Keratinocyte (primary cell): ENCODE measurements at regions not wholly inside any gene's neighbourhood (a gene's known extent, or its start where the extent isn't known, plus 50 kb on each side); places are given as distances from the start of the nearest gene placed in this dataset.

Experiments used
- DNase-seq: peaks from one replicate; pipeline ENCODE4 v3.0.0-alpha.2; 2011; ENCODE audit warnings: low read depth, missing footprints, low spot score
- FAIRE-seq: peaks from 2 replicates; lab custom pipeline; 2011; peaks lifted over from hg19 to GRCh38; lab: Jason Lieb, UNC
- H2AFZ ChIP-seq: 2 replicates; pipeline ENCODE4 v1.6.0; 2012; ENCODE audit warnings: low read length, control low read depth, inconsistent platforms; ENCODE audit not compliant: control insufficient read depth
- H3K27ac ChIP-seq: 2 replicates; pipeline ENCODE4 v1.5.1; 2011; ENCODE audit warnings: low read length; ENCODE audit not compliant: control insufficient read depth, insufficient read depth
- H3K27me3 ChIP-seq: 3 replicates; pipeline ENCODE4 v1.6.0; 2011; ENCODE audit warnings: low read length; ENCODE audit not compliant: control insufficient read depth, insufficient read depth; ENCODE audit errors: extremely low read depth
- H3K36me3 ChIP-seq, 2 experiments: 2 replicates in 1 of 2; 3 replicates in 1 of 2; pipeline ENCODE4 v1.5.1; 2011; ENCODE audit warnings: low read length in 2 of 2, mild to moderate bottlenecking in 1 of 2; ENCODE audit not compliant: control insufficient read depth in 2 of 2, insufficient read depth in 2 of 2; ENCODE audit errors: extremely low read depth in 1 of 2
- H3K4me1 ChIP-seq: 3 replicates; pipeline ENCODE4 v1.5.1; 2011; ENCODE audit warnings: low read length; ENCODE audit not compliant: control insufficient read depth, insufficient read depth; ENCODE audit errors: extremely low read depth
- H3K4me2 ChIP-seq: 3 replicates; pipeline ENCODE4 v1.6.0; 2011; ENCODE audit warnings: low read depth, low read length; ENCODE audit not compliant: control insufficient read depth, insufficient read depth; ENCODE audit errors: extremely low read depth
- H3K4me3 ChIP-seq, 3 experiments: fragments of 200-600 bp in 1 of 3; sonication (generic) in 1 of 3; 2 replicates in 2 of 3; 3 replicates in 1 of 3; pipeline ENCODE4 v1.5.1; 2011 to 2016; ENCODE audit warnings: low read length in 3 of 3, mild to moderate bottlenecking in 3 of 3, control low read depth in 2 of 3, inconsistent platforms in 1 of 3, low read depth in 1 of 3, mixed read lengths in 1 of 3, mixed run types in 1 of 3, moderate library complexity in 1 of 3; ENCODE audit not compliant: control insufficient read depth in 2 of 3, insufficient read depth in 2 of 3; ENCODE audit errors: extremely low read depth in 1 of 3
- H3K79me2 ChIP-seq: 2 replicates; pipeline ENCODE4 v1.6.0; 2012; ENCODE audit warnings: low read length; ENCODE audit not compliant: control insufficient read depth, insufficient read depth
- H3K9ac ChIP-seq: 3 replicates; pipeline ENCODE4 v1.6.0; 2011; ENCODE audit warnings: low read length; ENCODE audit not compliant: control insufficient read depth, insufficient read depth; ENCODE audit errors: extremely low read depth
- H3K9me1 ChIP-seq: 3 replicates; pipeline ENCODE4 v1.6.0; 2011; ENCODE audit warnings: low read length; ENCODE audit not compliant: control insufficient read depth, insufficient read depth; ENCODE audit errors: extremely low read depth
- H3K9me3 ChIP-seq: 2 replicates; pipeline ENCODE4 v1.5.1; 2012; ENCODE audit warnings: low read depth, low read length; ENCODE audit not compliant: control insufficient read depth
- H4K20me1 ChIP-seq: 3 replicates; pipeline ENCODE4 v1.6.0; 2011; ENCODE audit warnings: low read length; ENCODE audit not compliant: control insufficient read depth, insufficient read depth; ENCODE audit errors: extremely low read depth
- CTCF ChIP-seq, 3 experiments: IDR thresholded peaks in 1 of 3; conservative IDR thresholded peaks in 1 of 3; optimal IDR thresholded peaks in 1 of 3; 2 replicates in 2 of 3; 3 replicates in 1 of 3; pipeline versions ENCODE3 to v1.5.1; 2011; ENCODE audit warnings: low read length in 3 of 3, mild to moderate bottlenecking in 3 of 3, moderate library complexity in 2 of 3, control low read depth in 1 of 3, inconsistent platforms in 1 of 3; ENCODE audit not compliant: insufficient read depth in 2 of 3; ENCODE audit errors: extremely low read depth in 1 of 3
- EZH2 ChIP-seq: IDR thresholded peaks from one replicate; pipeline ENCODE4 v1.6.1; 2012; ENCODE audit warnings: inconsistent platforms, mild to moderate bottlenecking, low read length, moderate library complexity
- dilution Hi-C: fragments of 300-500 bp; cut with MboI; formaldehyde crosslinking; loops from one replicate; pipeline ENCODE4 v1.7.0; 2020; ENCODE audit warnings: low sequenced_read_pairs; ENCODE audit not compliant: extremely low pct_ligation_motif_present

DNA sequence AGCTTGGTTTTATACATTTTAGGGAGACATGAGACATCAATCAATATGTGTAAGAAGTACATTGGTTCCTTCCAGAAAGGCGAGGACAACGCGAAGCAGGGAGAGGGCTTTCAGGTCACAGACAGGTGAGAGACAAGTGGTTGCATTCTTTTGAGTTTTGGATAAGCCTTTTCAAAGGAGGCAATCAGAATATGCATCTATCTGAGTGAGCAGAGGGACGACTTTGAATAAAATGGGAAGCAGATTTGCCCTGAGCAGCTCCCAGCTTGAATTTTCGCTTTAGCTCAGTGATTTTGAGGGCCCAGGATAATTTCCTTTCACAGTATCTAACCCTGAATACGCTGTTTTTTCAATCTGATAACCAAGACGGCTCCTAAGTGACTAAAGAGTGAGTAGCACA lies 82.5 kb upstream of the MYO3A start:
- no peaks in the 10 kb centered on the region for H3K79me2 ChIP-seq
- no peak overlapping the region for H3K27ac ChIP-seq
- no peak overlapping the region for H3K4me3 ChIP-seq
- no peak overlapping the region for H3K9ac ChIP-seq
- H3K27me3 ChIP-seq = no peaks in the 10 kb centered on the region
- H3K4me2 ChIP-seq = no peak overlapping the region
- no peaks in the 10 kb centered on the region for H3K9me1 ChIP-seq
- H3K36me3 ChIP-seq = no peaks in the 10 kb centered on the region
- TF ChIP-seq EZH2 (no peak), CTCF (optimal IDR thresholded peaks at IDR 0.05 in 1 of 3, IDR thresholded peaks at IDR 0.05 in 1 of 3, conservative IDR thresholded peaks at IDR 0.05 in 1 of 3; ENCODE audit: extremely low read depth in 1 of 3, insufficient read depth in 2 of 3, low read length in 3 of 3) (no peak)
- no peaks in the 10 kb centered on the region for H3K4me1 ChIP-seq
- DNase-seq (no peak), FAIRE-seq (no peak)
- no peaks in the 10 kb centered on the region for H3K9me3 ChIP-seq
- H2AFZ ChIP-seq = no peak overlapping the region
- no peaks in the 10 kb centered on the region for H4K20me1 ChIP-seq
- dilution Hi-C loops = no loop called here

- FAIRE-seq (no peak), DNase-seq (no peak)
- no peak overlapping the region for H3K4me3 ChIP-seq
- H3K9ac ChIP-seq = no peak overlapping the region
- no peak overlapping the region for H3K4me2 ChIP-seq
- no peak for TF ChIP-seq EZH2
- no peak for TF ChIP-seq CTCF (optimal IDR thresholded peaks at IDR 0.05 in 1 of 3, IDR thresholded peaks at IDR 0.05 in 1 of 3, conservative IDR thresholded peaks at IDR 0.05 in 1 of 3; ENCODE audit: extremely low read depth in 1 of 3, insufficient read depth in 2 of 3, low read length in 3 of 3)
- H3K4me1 ChIP-seq = no peaks in the 10 kb centered on the region
- H3K9me3 ChIP-seq = no peaks in the 10 kb centered on the region
- H3K27me3 ChIP-seq = no peaks in the 10 kb centered on the region
- H3K36me3 ChIP-seq = no peaks in the 10 kb centered on the region
- no peak overlapping the region for H3K27ac ChIP-seq
- H3K79me2 ChIP-seq = no peaks in the 10 kb centered on the region
- H3K9me1 ChIP-seq = no peaks in the 10 kb centered on the region
- no peaks in the 10 kb centered on the region for H4K20me1 ChIP-seq
- dilution Hi-C loops = no loop called here
- no peak overlapping the region for H2AFZ ChIP-seq
Observed at GRCh38 chr10:25852364-25852941, 81.6 kb upstream of the MYO3A start.
